GM18909 (cell line): ENCODE measurements at regions not wholly inside any gene's neighbourhood (a gene's known extent, or its start where the extent isn't known, plus 50 kb on each side); places are given as distances from the start of the nearest gene placed in this dataset.

Source experiments
- ATAC-seq: cut with Tn5 transposase; IDR thresholded peaks from one replicate; pipeline ENCODE4 v1.9.1; 2021; ENCODE audit warnings: mild to moderate bottlenecking; ENCODE audit not compliant: unreplicated experiment, poor library complexity

DNA sequence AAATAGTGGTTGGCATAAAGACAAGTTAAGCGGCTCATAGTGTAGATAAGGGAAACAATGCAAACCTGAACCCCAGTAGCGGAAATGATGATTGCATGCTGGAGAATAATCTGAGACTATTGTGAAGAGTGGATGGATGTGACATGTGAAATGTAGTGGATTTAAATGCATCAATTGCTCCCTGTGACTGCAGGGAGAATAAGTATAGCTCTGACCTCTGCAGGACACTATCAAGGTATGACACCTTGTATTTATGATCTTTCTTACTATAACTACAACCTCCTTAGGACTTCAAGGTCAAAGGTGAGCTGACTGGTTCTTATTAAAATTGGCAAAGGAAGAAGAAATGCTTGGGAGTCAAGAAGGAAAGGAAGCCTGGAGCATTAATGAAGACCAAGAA, 285.6 kb downstream of the GRIN2B start:
- no peak for ATAC-seq

DNA sequence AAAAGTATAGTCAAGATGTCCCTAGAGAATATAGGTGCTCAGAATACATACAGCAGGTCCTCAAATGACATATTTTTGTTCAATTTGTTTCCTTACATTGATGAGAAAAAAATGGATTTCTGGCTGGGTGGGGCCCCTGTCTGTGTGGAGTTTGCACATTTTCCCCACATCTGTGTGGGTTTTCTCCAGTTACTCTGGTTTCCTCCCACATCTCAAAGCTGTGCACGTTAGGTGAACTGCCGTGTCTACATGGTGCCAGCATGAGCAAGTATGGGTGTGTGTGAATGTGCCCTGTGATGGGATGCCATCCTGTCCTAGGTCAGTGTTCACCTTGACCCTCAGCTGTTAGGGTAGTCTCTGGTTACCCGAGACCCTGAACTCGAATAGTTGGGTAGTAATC, 289.1 kb downstream of the GRIN2B start:
- ATAC-seq: no peak

DNA sequence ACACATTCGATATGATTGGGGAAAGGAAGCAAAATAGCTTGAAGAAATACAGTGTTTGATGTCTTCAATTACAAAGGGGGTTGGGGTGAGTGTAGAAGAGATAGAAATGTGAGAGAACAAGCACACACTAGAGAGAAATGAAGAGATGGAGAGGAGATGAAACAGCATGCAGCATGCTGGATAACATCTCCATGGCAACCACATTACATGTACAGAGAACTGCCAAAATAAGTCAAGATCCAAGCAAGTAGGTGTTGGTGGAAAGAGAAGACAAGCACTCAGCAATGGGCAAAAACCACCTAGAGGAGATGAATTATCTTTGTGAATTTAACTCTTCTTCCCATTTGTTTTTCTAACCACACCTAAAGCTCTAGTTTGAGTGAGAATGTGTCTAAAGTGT, 289.8 kb downstream of the GRIN2B start:
- no peak for ATAC-seq

DNA sequence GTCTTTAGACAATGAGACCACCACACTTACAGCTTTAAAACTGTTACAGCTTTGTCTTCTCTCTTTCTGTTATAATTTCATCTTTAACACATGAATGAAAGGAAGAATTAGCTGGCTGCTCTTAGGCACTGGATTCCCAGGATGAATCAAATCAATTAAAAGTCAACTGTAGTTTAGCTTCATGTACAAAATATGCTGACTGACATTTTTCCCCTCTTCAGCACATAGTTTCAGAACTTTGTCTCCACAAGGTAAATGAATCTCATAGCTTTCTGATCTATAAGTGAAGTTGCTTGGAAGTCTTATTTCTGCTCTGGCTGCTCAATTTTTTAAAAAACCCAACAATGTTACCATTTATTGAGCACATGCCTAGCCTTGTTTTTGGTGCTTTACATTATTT, 293.8 kb downstream of the GRIN2B start:
- ATAC-seq: no peak

DNA sequence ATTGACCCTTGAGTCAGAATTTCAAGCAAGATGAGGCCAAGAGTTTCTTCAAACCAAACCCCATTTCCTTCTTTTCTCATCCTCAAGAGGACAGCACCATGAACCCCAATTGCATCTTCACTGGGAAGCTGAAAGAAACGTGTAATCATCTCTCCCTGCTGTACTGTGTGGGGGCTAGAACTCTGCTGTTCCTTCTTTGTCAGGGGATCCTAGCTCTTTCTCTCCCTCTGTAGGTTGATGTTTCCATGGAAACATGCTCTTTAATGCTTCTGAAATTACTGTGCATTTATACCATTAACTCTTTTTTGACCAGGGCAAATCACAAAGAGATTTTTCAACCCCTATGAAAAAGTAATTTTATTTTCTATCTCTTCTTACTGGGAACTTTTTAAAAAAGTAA, 295.1 kb downstream of the GRIN2B start:
- no peak for ATAC-seq

DNA sequence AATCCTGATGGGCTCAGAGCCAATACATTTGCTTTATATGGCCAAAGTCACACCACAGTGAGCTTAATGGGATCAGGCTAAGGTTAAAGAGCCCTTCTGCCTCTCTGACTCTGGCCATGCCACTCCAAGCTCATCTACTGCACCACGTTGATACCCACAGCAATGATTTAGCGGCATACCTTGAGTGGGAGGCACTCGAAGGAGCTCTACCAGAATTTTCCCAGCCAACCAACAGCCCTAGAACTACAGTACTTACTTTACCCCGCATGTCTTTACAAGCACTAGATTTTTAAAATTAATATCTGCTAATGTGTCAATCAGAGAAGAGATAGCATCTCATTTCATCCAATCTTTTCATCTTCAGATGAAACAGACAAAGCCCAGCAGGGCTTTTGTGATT, 300.5 kb downstream of the GRIN2B start:
- ATAC-seq: no peak

DNA sequence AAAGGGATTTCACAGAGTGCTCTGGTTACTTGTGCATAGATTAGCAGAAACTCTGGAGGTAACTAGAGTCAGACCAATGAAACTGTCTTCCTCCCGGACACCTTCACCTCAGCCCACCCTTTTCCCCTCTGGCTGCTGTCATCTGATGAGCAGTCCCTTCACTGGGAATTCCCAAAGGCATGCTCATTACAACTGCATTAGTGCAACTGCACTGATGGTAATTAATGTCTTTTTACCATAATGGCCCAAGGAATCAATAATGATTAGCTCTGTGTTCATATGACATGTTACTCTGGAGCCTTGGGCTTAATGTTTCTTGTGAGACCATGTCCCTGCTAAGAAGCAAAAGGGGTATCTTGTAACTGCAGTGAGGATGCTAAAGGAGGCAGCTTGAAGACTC, 304.5 kb downstream of the GRIN2B start:
- no peak for ATAC-seq

DNA sequence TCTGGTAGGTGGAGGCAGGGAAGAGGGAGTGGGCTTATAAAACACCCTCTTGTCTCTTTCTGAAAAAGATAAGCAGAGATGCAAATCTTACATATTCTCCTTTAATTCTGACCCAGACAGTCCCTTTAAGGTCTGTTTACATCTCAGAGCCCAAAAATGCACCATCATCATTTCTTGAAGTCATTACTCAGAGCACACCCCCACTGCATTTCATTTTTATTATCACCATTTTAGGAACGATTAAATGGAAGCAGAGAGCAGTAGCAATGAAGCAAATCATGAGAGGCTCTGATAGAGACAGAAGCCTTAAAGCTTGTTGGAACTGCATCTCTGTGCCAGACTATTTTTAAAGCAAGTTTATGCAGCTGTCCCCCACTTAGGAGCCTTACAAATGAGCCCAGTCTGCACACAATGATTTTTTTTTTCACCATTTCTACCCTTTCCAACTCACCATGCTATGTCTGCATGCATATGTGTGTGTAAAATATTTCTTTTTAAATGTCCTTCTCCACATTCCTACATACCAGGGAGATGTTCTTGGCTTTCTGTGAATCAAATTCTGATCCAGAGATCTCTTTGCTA, 311.0 kb downstream of the GRIN2B start:
- ATAC-seq: no peak

DNA sequence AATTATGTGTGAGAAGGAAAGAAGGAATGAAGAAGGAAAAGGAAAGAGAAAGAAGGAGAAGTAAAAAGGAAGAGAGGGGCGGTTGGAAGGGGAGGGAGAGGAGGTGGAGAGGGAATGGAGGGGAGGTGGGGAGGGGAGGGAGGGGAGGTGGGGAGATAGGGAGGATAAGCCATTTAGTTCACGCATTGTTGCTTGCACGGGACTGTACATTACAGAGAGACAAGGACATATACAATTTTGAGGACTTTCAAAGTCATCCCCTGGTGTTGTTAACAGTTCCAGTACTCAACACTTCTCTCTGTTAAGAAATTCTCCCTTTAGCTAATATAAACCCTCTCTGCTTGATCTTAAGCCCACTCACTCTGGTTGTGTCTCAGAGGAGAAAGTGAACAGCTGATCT, 312.5 kb downstream of the GRIN2B start:
- no peak for ATAC-seq

DNA sequence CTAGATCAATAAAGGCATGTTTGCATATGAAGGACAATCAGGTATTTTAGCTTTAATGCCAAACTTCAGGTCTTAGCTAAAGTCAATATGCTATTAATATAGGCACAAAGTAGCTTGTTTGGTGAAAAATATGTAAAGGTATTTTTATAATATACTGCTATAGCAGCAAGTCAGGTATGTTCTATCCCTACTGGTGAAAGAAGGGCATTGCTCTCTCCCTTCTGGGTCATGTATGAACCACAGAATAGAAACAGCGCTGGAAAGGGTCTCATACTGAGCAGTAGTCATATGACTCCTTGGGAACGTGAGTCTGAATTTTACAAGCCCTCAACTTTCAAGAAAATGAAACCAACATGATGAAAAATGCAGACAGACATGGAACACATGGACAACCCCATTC, 314.6 kb downstream of the GRIN2B start:
- ATAC-seq: no peak

DNA sequence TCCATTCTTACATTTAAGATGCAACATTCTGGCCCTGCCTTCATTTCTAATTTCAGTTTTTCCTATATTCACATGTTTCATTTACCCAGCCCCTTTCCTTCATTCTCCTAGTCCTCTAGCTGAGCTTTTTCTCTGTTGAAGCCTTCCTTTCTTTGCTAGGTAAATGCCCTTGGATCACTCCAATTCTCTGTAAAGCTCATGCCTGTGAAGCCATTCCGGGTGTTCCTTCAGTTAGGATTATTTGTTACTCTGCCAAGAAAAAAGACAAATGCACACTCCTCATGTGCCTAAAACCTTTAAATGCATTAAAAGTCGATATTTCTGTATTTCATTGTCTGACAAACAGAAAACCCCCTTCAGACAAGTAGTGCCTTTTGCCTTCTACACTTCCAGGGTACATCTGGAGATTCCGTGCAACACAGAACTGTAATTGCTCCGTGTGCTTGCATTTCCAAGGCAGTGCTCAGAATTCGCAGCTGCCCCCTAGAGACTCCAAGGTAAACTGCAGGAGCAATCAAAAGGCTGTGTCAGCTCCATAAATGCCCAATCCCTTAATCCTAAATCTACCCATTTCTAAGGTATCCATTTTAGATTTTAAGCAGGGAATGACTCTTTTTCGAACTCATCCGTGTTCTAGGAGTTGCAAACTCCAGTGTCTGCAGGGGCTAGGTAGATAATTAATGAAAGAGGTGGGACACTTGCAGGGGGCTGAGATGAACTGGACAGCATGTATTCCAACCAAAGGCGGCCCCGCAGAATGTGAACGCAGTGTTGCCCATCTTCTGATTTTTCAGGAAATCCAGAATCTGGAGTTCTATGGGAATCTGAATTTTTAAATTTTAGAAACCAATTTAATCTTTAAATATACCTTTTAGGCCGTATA, 320.2 kb downstream of the GRIN2B start:
- ATAC-seq: no peak

DNA sequence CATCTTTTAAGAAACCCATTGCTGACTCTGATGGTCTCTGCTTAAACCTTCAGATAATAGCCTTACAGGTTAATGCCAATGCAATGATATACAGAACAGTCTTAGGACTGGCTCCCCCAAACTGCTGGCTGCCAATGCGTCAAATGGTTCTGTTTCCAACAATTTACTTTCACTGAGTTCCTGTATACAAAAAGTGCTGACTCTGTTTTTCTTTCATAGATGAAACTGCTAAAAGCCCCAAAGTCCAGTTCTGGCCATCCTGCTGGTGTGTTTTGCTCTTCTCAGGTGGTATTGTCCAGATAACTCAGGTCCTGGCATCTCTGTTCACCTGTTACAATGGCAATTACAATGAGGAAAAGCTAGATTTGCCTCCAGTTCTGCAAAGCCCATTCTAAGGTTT, 326.9 kb downstream of the GRIN2B start:
- no peak for ATAC-seq

DNA sequence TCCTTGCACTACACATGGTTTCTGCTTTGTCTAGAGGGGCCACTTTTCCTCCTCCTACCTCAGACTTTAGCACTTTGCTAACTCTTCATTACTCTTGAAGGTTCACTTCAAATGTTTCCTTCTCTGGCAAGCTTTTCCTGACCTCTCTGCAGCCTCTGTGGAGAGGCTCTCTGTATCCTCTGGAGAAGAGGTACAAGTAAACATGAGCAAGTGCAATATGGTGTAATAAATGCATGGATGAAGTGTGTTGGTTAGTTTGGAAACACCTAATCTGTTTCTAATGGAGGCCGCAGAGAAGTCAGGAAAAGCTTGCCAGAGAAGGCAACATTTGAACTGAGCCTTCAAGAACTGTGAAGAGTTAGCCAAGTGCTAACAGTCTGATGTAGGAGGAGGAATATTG, 329.3 kb downstream of the GRIN2B start:
- ATAC-seq: no peak

DNA sequence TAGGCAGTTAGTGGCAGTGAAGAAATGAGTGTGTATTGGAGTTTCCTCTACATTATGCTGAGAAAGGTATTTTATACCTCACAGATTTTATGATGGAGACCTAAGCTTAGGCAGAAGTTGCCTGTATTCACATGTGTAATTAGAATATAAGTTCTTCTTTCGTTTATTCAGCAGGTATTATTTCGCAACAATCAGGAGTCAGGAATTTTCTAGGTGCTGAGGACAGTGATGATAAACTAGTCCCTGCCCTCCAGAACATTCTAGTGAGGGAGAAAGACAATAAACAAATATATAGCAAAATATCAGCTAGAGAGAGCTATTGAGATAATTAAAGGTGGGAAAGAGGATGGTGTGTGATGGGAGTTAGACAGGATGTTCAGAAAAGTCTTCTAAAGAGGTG, 345.7 kb downstream of the GRIN2B start:
- ATAC-seq: no peak

DNA sequence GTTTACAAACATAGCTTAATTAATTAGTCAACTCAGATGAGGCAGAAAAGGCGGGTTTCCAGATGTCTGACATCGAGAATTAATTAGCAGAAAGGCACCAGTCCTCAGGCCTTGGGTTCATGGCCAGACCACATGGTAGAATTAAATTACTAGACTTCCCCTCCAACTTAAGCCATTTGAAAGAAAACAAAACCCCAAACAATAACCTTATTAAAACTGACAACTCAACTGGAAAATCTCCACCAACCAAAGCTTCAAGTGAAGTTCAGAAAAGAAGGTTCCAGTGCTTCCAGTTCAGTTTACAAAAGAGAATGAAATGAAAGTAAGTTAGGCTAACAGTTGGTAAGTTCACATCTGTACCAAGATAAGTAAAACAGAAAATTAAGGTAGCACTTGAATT, 349.5 kb downstream of the GRIN2B start:
- no peak for ATAC-seq

DNA sequence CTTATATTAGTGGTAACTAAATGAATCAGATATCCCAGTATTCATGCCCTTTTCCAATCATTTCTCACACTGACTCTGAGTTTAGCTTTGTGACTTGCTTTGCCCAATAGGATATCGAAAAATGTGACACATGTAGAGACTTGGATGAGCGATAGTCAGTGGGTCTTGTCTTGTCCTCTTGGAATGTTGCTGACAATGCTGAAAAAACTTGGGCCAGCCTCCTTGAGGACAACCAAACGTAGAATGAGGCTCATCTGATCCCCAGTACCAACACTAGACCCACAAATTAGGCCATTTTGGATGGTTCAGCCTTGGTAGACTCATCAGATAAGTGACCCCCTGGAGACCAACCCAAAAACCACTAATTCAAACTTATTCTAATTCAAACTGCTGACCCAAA, 351.0 kb downstream of the GRIN2B start:
- ATAC-seq: no peak

DNA sequence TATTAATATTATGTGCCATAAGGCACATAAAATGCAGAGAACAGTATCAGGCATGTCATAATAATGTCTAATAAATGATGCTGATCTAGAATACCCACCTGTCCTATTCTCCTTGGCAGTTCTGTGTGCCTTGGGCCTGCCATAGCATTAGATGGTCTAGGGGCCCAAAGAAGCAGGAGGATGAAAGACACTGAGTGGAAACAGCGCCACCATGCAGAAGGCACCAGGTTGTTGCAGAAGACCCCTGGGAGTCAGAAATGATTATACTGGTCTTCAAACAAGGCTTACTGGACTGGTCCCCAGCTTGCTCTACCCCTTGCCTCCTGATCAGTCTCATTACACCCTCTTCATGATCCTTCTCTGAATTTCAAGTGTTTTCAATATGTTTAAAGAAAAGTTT, 353.3 kb downstream of the GRIN2B start:
- ATAC-seq: no peak

DNA sequence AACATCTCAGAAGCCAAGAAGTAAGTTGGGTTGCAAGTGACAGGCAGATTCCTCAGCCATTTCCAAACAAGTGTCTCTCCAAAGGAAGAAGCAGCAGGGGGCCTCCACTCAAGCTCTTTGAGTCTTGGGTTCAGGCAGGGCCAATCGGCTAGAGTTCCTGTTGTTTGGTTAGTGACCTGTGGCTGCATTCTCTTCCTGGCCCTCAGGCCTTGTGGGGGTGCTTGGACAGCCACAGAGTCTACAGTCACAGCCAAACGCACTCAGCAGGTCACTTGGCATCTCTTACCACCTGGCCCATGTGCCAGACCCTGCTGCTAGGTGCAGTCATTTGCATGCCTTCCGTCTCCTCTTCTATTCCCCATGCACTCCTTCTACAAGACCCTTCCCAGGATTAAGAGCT, 353.9 kb downstream of the GRIN2B start:
- ATAC-seq: no peak

DNA sequence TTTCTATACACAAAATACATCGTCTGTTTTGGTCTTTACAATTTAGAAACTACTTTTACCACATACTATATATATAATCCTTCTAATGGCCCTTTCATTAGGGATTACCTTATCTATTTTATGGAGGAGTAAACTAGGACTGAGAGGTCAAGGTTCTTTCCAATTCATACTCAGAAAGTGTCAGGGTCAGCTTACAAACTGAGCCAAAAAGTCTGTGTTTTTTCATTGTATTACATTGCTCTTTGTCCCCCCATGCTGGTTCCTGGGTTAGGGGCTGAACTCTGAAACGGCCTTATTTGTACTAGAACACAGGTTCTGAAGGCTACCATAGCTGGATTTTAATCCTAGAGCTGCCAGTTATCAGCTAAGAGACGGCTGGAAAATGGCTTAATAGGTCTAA, 368.1 kb downstream of the GRIN2B start:
- ATAC-seq: no peak

DNA sequence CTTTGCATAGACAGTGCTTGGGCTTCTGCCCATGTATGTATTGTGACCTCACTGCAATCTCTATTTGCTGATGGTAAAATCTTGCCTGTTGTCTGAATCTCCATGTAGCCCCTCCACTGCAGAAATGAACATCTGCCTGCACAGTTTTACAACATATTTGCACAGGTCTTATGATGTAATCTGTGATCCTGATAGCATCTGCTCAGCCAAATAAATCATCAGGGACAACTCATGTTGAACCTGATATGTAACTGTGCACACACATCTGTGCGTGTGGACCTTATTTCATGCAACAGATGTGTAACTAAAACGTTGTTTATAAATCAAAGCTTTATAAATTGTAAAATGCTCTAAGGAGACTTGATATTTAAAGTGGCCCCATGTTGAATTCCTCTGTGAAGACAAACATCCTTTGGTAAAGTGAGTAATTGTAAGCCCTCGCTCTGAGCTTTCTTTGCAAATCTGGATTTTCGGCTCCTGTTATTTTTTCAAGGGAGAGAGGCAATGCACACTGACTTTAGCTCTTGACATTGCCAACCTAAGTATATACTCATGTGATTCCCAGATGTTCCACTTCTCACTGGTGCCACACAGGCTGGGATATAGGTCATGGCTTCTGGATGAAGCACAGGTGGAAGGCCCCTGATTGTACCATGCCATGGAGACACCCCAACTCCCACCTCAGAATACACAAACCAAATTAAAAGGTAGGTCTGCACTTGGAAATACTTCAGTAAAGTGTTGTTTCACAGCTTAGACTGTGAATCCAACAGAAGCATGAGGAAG, 371.3 kb downstream of the GRIN2B start:
- ATAC-seq: no peak

DNA sequence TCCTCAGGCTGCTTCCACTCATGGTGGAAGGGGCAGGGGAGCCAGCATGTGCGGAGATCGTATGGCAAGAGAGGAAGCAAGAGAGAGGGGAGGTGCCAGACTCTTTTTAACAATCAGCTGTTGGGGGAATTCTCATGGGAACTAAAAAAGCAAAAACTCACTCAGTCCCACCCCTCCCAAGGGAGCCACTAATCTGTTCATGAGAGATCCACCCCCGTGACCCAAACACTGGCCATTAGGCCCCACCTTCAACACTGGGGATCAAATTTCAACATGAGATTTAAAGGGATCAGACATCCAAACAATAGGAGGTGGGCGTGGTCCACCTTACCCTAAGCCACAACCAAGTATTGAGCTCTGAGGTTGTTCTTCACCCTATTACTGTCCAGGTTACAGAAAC, 375.1 kb downstream of the GRIN2B start:
- ATAC-seq: no peak
